Caco-2 (cell line): ENCODE measurements at regions not wholly inside any gene's neighbourhood (a gene's known extent, or its start where the extent isn't known, plus 50 kb on each side); places are given as distances from the start of the nearest gene placed in this dataset.

Experiments used
- BruUV-seq: library from RNA; stranded (reverse); fragments of 400-500 nt; replicated peaks from 2 replicates; lab custom pipeline; 2021; lab: Mats Ljungman, UMichigan
- CTCF ChIA-PET: fragments of 300-600 bp; sonication (Branson Sonifier 250); formaldehyde crosslinking; loops from one replicate; lab custom pipeline; 2022; ENCODE audit warnings: antibody characterized with exemption; lab: Charles Lee
- POLR2A ChIA-PET: fragments of 300-600 bp; sonication (Branson Sonifier 250); formaldehyde crosslinking; loops from one replicate; lab custom pipeline; 2022; ENCODE audit warnings: antibody characterized with exemption; lab: Charles Lee
- DNase-seq, 2 experiments: peaks; one replicate each; pipeline versions ENCODE4 v3.0.0 to v3.0.0-alpha.2; 2020 to 2022
- H3K27me3 ChIP-seq: replicated peaks from 2 replicates; pipeline ENCODE4 v1.6.0; 2011; ENCODE audit warnings: low read length; ENCODE audit not compliant: control insufficient read depth, insufficient read depth
- H3K36me3 ChIP-seq: 2 replicates; pipeline ENCODE4 v1.5.1; 2011; ENCODE audit warnings: low read length; ENCODE audit not compliant: control insufficient read depth, insufficient read depth
- H3K4me1 ChIP-seq: fragments of 250-450 bp; sonication (Bioruptor Pico); 2 replicates; pipeline ENCODE4 v1.5.1; 2020; ENCODE audit warnings: mild to moderate bottlenecking
- H3K4me3 ChIP-seq: 2 replicates; pipeline ENCODE4 v1.5.1; 2011; ENCODE audit warnings: low read depth, mild to moderate bottlenecking, control low read depth, low read length
- H3K9me3 ChIP-seq: fragments of 250-450 bp; sonication (Bioruptor Pico); 2 replicates; pipeline ENCODE4 v1.5.1; 2020; ENCODE audit warnings: mild to moderate bottlenecking, moderate library complexity
- H3K27ac Mint-ChIP-seq: one replicate; pipeline ENCODE4 v1.8.0; 2022; ENCODE audit warnings: mixed read lengths; ENCODE audit not compliant: unreplicated experiment
- H3K27me3 Mint-ChIP-seq: one replicate; pipeline ENCODE4 v1.8.0; 2022; ENCODE audit warnings: mixed read lengths; ENCODE audit not compliant: insufficient read depth, unreplicated experiment
- H3K36me3 Mint-ChIP-seq: one replicate; pipeline ENCODE4 v1.8.0; 2022; ENCODE audit warnings: mild to moderate bottlenecking, mixed read lengths; ENCODE audit not compliant: insufficient read depth, unreplicated experiment
- H3K4me1 Mint-ChIP-seq: one replicate; pipeline ENCODE4 v1.8.0; 2022; ENCODE audit warnings: low read depth, mixed read lengths; ENCODE audit not compliant: unreplicated experiment
- H3K4me3 Mint-ChIP-seq: one replicate; pipeline ENCODE4 v1.8.0; 2022; ENCODE audit warnings: mild to moderate bottlenecking, moderate library complexity, mixed read lengths; ENCODE audit not compliant: unreplicated experiment
- H3K9me3 Mint-ChIP-seq: one replicate; pipeline ENCODE4 v1.8.0; 2022; ENCODE audit warnings: mixed read lengths; ENCODE audit not compliant: unreplicated experiment
- CTCF ChIP-seq, 2 experiments: fragments of 200-600 bp in 1 of 2; IDR thresholded peaks; 1 replicate in 1 of 2; 2 replicates in 1 of 2; pipeline versions ENCODE4 v1.5.1 to v1.8.0; 2011 to 2022; ENCODE audit warnings: antibody characterized with exemption in 1 of 2, control low read depth in 1 of 2, inconsistent platforms in 1 of 2, low read depth in 1 of 2, low read length in 1 of 2, mild to moderate bottlenecking in 1 of 2, moderate library complexity in 1 of 2; ENCODE audit not compliant: insufficient read depth in 1 of 2, severe bottlenecking in 1 of 2, unreplicated experiment in 1 of 2
- intact Hi-C: fragments of 100-400 bp; cut with micrococcal nuclease; formaldehyde crosslinking; loops from one replicate; pipeline ENCODE4 v1.10.0; 2022; ENCODE audit not compliant: unreplicated experiment

GRCh38 chr7:68900096-68900495 lies 698.2 kb upstream of the AUTS2 start:
- Histone ChIP-seq H3K27me3 (no peaks in the 10 kb centered on the region), H3K4me1 (no peaks in the 10 kb centered on the region), H3K36me3 (no peaks in the 10 kb centered on the region), H3K9me3 (no peaks in the 10 kb centered on the region), H3K4me3 (no peak overlapping the region)
- Mint-ChIP-seq H3K4me1 (no peaks in the 10 kb centered on the region), H3K4me3 (no peak overlapping the region), H3K9me3 (peaks cover 22% of the 10 kb centered on the region), H3K27me3 (no peaks in the 10 kb centered on the region), H3K27ac (no peak overlapping the region), H3K36me3 (no peaks in the 10 kb centered on the region)
- BruUV-seq, result no TSS peak
- ChIA-PET POLR2A (no interaction called here), CTCF (no interaction called here)
- intact Hi-C loops, result no loop called here
- DNase-seq, result no peak
- no peak for TF ChIP-seq CTCF (IDR thresholded peaks at IDR 0.05; ENCODE audit: insufficient read depth in 1 of 2, low read depth in 1 of 2, low read length in 1 of 2, severe bottlenecking in 1 of 2, unreplicated experiment in 1 of 2)

GRCh38 chr7:68904630-68905029 lies 693.6 kb upstream of the AUTS2 start:
- H3K4me1 Mint-ChIP-seq, result no peaks in the 10 kb centered on the region
- ChIA-PET POLR2A (no interaction called here), CTCF (no interaction called here)
- TF ChIP-seq CTCF (IDR thresholded peaks at IDR 0.05; ENCODE audit: insufficient read depth in 1 of 2, low read depth in 1 of 2, low read length in 1 of 2, severe bottlenecking in 1 of 2, unreplicated experiment in 1 of 2), result no peak
- Histone ChIP-seq H3K4me3 (no peak overlapping the region), H3K36me3 (no peaks in the 10 kb centered on the region), H3K27me3 (no peaks in the 10 kb centered on the region), H3K4me1 (no peaks in the 10 kb centered on the region), H3K9me3 (no peaks in the 10 kb centered on the region)
- H3K36me3 Mint-ChIP-seq, result no peaks in the 10 kb centered on the region
- H3K27ac Mint-ChIP-seq, result no peak overlapping the region
- no peak for DNase-seq
- intact Hi-C loops, result no loop called here
- H3K9me3 Mint-ChIP-seq, result peaks cover 31% of the 10 kb centered on the region
- no peak overlapping the region for H3K4me3 Mint-ChIP-seq
- no TSS peak for BruUV-seq
- H3K27me3 Mint-ChIP-seq, result no peaks in the 10 kb centered on the region

GRCh38 chr7:68911754-68912153 lies 686.5 kb upstream of the AUTS2 start:
- ChIA-PET CTCF (no interaction called here), POLR2A (no interaction called here)
- Histone ChIP-seq H3K36me3 (no peaks in the 10 kb centered on the region), H3K4me3 (no peak overlapping the region), H3K4me1 (no peaks in the 10 kb centered on the region), H3K27me3 (no peaks in the 10 kb centered on the region), H3K9me3 (no peaks in the 10 kb centered on the region)
- DNase-seq, result no peak
- intact Hi-C loops, result no loop called here
- no peaks in the 10 kb centered on the region for H3K36me3 Mint-ChIP-seq
- no peak overlapping the region for H3K27ac Mint-ChIP-seq
- TF ChIP-seq CTCF (IDR thresholded peaks at IDR 0.05; ENCODE audit: insufficient read depth in 1 of 2, low read depth in 1 of 2, low read length in 1 of 2, severe bottlenecking in 1 of 2, unreplicated experiment in 1 of 2), result no peak
- no peak overlapping the region for H3K4me3 Mint-ChIP-seq
- no TSS peak for BruUV-seq
- H3K4me1 Mint-ChIP-seq, result no peaks in the 10 kb centered on the region
- H3K9me3 Mint-ChIP-seq, result peaks cover 34% of the 10 kb centered on the region
- no peaks in the 10 kb centered on the region for H3K27me3 Mint-ChIP-seq
